ENCODE measurements at regions not wholly inside any gene's neighbourhood (a gene's known extent, or its start where the extent isn't known, plus 50 kb on each side); places are given as distances from the start of the nearest gene placed in this dataset.

DNA sequence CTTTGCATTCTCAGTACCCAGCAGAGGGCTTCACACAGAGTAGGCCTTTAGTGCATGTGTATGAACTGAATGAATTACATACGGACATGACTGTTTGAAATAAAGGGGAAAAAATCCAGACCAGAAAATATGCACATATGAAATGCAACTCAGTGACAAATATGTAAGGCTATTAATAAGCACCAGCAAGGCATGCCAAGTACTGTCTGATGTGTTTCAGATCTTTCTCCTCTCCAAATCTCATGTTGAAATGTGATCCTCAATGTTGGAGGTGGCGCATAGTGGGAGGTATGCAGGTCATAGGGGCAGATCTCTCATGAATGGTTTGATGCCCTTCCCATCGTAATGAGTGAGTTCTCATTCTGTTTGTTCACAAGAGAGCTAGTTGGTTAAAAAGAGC lies 87.3 kb upstream of the TOMM7 start:
- DNase-seq (ENCODE audit: low spot score), result no peak
- in situ Hi-C loops (cut with MboI; ENCODE audit: low sequenced_read_pairs, unreplicated experiment), result no loop called here
- TF ChIP-seq, protein P1, sequence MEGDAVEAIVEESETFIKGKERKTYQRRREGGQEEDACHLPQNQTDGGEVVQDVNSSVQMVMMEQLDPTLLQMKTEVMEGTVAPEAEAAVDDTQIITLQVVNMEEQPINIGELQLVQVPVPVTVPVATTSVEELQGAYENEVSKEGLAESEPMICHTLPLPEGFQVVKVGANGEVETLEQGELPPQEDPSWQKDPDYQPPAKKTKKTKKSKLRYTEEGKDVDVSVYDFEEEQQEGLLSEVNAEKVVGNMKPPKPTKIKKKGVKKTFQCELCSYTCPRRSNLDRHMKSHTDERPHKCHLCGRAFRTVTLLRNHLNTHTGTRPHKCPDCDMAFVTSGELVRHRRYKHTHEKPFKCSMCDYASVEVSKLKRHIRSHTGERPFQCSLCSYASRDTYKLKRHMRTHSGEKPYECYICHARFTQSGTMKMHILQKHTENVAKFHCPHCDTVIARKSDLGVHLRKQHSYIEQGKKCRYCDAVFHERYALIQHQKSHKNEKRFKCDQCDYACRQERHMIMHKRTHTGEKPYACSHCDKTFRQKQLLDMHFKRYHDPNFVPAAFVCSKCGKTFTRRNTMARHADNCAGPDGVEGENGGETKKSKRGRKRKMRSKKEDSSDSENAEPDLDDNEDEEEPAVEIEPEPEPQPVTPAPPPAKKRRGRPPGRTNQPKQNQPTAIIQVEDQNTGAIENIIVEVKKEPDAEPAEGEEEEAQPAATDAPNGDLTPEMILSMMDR (IDR thresholded peaks at IDR 0.05; ENCODE audit: borderline replicate concordance, control extremely low read depth, extremely low read depth, insufficient read depth, missing control alignments), result no peak

DNA sequence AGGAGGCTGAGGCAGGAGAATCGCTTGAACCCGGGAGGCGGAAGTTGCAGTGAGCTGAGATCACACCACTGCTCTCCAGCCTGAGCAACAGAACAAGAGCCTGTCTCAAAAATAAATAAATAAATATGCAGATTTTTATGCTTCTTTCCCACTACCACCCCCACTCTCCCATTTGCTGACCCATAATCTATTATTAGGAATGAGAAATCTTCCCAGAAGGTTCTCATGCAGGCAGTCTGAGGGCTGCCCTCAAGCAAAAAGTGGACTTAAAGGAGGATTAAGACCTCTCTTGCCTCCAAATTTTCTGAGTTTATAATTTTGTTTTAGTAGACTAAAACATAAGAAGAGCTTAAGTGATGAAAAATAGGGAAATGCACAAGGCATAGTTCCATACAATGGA lies 85.2 kb upstream of the TOMM7 start:
- in situ Hi-C loops (cut with MboI; ENCODE audit: low sequenced_read_pairs, unreplicated experiment), result no loop called here
- TF ChIP-seq, protein P1 (IDR thresholded peaks at IDR 0.05; ENCODE audit: borderline replicate concordance, control extremely low read depth, extremely low read depth, insufficient read depth, missing control alignments), result no peak
- DNase-seq (ENCODE audit: low spot score), result no peak

DNA sequence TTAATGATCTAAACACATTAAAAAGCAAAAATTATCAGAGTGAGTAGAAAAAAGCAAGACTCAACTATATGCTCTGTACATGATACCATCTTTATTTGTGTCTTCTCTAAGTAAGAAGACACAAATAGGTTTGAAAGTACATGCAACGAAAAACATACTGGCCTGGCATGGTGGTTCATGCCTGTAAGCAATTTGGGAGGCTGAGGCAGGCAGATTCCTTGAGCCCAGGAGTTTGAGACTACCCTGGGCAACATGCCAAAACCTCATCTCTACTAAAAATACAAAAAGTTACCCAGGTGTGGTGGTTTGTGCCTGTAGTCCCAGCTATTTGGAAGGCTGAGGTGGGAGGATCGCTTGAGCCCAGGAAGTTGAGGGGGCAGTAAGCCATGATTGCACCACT lies 78.1 kb upstream of the TOMM7 start:
- no peak for DNase-seq (ENCODE audit: low spot score)
- TF ChIP-seq, protein P1 (IDR thresholded peaks at IDR 0.05; ENCODE audit: borderline replicate concordance, control extremely low read depth, extremely low read depth, insufficient read depth, missing control alignments), result no peak
- in situ Hi-C loops (cut with MboI; ENCODE audit: low sequenced_read_pairs, unreplicated experiment), result no loop called here

DNA sequence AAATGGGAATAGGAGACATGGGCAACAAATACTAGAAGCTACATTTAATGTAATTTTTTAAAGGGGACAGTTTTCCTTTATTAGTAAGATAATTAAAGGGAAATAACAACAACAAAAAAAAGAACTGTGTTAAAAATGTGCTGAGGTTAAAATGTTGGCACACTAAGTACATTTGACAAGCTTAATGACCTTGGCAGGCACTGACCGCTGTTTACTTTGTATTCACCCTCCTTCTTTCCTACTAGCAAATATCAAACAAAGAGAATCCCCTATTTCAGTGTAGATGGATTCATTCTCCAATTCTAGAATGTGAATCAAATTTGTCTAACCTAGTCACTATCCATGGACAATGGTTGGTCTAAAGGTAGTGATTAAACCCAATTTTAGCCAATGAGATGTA lies 77.5 kb upstream of the TOMM7 start:
- TF ChIP-seq, protein P1 (IDR thresholded peaks at IDR 0.05; ENCODE audit: borderline replicate concordance, control extremely low read depth, extremely low read depth, insufficient read depth, missing control alignments), result no peak
- in situ Hi-C loops (cut with MboI; ENCODE audit: low sequenced_read_pairs, unreplicated experiment), result no loop called here
- no peak for DNase-seq (ENCODE audit: low spot score)

DNA sequence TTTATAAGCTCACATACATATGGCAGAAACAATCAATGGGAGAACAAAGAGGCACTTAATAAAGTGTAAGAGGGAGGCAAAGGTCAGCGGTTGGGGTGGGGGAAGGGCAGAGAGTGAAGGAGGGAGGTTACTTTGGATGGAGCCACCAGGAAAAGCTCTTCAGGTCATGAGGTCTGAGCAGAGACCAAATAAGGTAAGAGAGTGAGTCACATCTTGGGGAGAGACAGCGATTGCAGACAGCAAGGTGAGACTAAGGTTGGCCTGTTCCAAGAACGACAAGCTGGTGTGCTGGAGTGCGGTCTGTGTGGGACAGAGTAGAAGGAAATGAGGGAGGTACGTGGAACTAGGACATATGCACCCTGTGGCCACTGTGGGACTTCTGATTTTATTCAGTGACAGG lies 74.3 kb upstream of the TOMM7 start:
- in situ Hi-C loops (cut with MboI; ENCODE audit: low sequenced_read_pairs, unreplicated experiment), result no loop called here

DNA sequence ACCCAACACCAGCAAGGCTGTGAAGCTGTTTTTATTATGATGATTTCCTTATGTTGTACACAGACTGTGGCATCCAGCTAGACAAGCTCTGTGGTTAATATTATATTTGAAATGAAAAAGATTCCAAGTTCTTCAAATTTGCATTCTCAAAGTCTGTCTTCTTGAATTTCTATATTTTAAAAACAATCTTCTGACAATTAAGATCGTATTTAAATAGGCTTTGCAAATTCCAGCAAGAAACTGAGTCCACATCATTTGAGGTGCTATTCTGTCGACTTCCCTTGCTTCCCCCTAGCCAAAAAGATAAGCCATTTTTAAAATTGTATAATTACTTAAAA lies 73.1 kb upstream of the TOMM7 start:
- in situ Hi-C loops (cut with MboI; ENCODE audit: low sequenced_read_pairs, unreplicated experiment), result no loop called here
- DNase-seq (ENCODE audit: low spot score), result no peak
- TF ChIP-seq, protein P1 (IDR thresholded peaks at IDR 0.05; ENCODE audit: borderline replicate concordance, control extremely low read depth, extremely low read depth, insufficient read depth, missing control alignments), result no peak

More for the DNA sequence above, 74.3 kb upstream of the TOMM7 start:
- no peak for DNase-seq (ENCODE audit: low spot score)
- TF ChIP-seq, protein P1 (IDR thresholded peaks at IDR 0.05; ENCODE audit: borderline replicate concordance, control extremely low read depth, extremely low read depth, insufficient read depth, missing control alignments), result no peak

All from GM13976 (cell line).